ENCODE measurements at regions not wholly inside any gene's neighbourhood (a gene's known extent, or its start where the extent isn't known, plus 50 kb on each side); places are given as distances from the start of the nearest gene placed in this dataset.

DNA sequence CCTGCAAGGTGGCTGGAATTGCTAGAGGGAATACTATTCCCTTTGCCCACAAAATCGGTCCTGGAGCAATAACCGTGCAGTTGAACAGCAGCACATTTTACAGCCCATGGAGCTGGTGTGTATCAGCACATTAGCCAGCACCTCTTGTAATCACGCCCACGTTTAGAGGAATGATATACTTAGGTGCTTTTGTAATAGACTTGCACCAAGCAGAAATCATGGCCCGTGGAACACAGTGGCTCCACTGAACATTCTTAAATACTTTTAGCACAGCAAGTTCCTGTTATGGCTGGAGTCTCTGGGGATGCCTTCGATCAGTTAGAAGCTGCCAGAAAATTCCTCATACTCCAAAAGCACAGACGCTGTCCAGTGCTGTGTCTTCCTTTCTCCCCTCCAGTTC is 218.1 kb upstream of the FAM78B start:
- TF ChIP-seq, protein P1, sequence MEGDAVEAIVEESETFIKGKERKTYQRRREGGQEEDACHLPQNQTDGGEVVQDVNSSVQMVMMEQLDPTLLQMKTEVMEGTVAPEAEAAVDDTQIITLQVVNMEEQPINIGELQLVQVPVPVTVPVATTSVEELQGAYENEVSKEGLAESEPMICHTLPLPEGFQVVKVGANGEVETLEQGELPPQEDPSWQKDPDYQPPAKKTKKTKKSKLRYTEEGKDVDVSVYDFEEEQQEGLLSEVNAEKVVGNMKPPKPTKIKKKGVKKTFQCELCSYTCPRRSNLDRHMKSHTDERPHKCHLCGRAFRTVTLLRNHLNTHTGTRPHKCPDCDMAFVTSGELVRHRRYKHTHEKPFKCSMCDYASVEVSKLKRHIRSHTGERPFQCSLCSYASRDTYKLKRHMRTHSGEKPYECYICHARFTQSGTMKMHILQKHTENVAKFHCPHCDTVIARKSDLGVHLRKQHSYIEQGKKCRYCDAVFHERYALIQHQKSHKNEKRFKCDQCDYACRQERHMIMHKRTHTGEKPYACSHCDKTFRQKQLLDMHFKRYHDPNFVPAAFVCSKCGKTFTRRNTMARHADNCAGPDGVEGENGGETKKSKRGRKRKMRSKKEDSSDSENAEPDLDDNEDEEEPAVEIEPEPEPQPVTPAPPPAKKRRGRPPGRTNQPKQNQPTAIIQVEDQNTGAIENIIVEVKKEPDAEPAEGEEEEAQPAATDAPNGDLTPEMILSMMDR (IDR thresholded peaks at IDR 0.05): no peak
- TF ChIP-seq POLR2A (IDR thresholded peaks at IDR 0.05): no peak
